ENCODE measurements at regions not wholly inside any gene's neighbourhood (a gene's known extent, or its start where the extent isn't known, plus 50 kb on each side); places are given as distances from the start of the nearest gene placed in this dataset.

DNA sequence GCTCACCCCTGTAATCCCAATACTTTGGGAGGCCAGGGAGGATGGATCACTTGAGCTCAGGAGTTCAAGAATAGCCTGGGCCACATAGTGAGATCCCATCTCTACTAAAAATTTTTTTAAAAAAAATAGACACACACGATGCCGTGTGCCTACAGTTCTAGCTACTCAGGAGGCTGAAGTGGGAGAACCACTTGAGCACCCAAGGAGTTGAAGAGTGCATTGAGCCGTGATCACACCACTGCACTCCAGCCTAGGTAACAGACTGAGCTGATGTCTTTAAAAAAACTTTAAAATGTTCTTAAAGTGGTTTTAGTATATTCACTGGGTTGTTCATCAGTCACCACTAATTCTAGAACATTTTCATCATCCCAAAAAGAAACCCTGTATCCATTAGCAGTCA lies 51.9 kb upstream of the RNF38 start:
- Histone ChIP-seq H3K27ac (ENCODE audit: low read length in 2 of 2) (no peak overlapping the region), H3K79me2 (ENCODE audit: control insufficient read depth, insufficient read depth, low read length) (peaks cover 94% of the 10 kb centered on the region), H3K27me3 (replicated peaks in 1 of 4; ENCODE audit: control extremely low read depth in 1 of 4, control insufficient read depth in 3 of 4, insufficient read depth in 4 of 4, low read length in 3 of 4) (no peaks in the 10 kb centered on the region), H3K4me3 (ENCODE audit: control extremely low read depth in 1 of 5, extremely low read depth in 1 of 5, insufficient read depth in 1 of 5, low read depth in 2 of 5, low read length in 4 of 5) (no peak overlapping the region), H4K20me1 (ENCODE audit: control insufficient read depth, insufficient read depth, low read length, poor library complexity, severe bottlenecking) (peaks cover 44% of the 10 kb centered on the region), H3K9ac (ENCODE audit: low read length) (no peak overlapping the region), H3K9me3 (ENCODE audit: control extremely low read depth in 1 of 3, control insufficient read depth in 2 of 3, insufficient read depth in 1 of 3, low read length in 2 of 3) (no peaks in the 10 kb centered on the region), H3K4me2 (replicated peaks; ENCODE audit: low read depth, low read length, poor library complexity, severe bottlenecking) (no peak overlapping the region), H3K4me1 (ENCODE audit: control insufficient read depth in 2 of 2, insufficient read depth in 2 of 2, low read length in 2 of 2) (no peaks in the 10 kb centered on the region), H2AFZ (ENCODE audit: insufficient read depth, low read depth, low read length, poor library complexity, severe bottlenecking) (no peak overlapping the region), H3K36me3 (replicated peaks in 1 of 2; ENCODE audit: control extremely low read depth in 1 of 2, control insufficient read depth in 1 of 2, extremely low read depth in 1 of 2, insufficient read depth in 2 of 2, low read length in 1 of 2) (peaks cover 1 to 3% of the 10 kb centered on the region in 2 experiments)
- DNase-seq, result no peak
- H3K27me3 Mint-ChIP-seq, result no peaks in the 10 kb centered on the region
- peaks cover 6% of the 10 kb centered on the region for H3K4me1 Mint-ChIP-seq
- ATAC-seq (ENCODE audit: low read depth), result no peak
- H3K4me3 Mint-ChIP-seq, result no peak overlapping the region
- intact Hi-C loops (cut with micrococcal nuclease), result no loop called here
- TF ChIP-seq, protein P1, sequence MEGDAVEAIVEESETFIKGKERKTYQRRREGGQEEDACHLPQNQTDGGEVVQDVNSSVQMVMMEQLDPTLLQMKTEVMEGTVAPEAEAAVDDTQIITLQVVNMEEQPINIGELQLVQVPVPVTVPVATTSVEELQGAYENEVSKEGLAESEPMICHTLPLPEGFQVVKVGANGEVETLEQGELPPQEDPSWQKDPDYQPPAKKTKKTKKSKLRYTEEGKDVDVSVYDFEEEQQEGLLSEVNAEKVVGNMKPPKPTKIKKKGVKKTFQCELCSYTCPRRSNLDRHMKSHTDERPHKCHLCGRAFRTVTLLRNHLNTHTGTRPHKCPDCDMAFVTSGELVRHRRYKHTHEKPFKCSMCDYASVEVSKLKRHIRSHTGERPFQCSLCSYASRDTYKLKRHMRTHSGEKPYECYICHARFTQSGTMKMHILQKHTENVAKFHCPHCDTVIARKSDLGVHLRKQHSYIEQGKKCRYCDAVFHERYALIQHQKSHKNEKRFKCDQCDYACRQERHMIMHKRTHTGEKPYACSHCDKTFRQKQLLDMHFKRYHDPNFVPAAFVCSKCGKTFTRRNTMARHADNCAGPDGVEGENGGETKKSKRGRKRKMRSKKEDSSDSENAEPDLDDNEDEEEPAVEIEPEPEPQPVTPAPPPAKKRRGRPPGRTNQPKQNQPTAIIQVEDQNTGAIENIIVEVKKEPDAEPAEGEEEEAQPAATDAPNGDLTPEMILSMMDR (IDR thresholded peaks at IDR 0.05), result no peak
- TF ChIP-seq EZH2 (IDR thresholded peaks at IDR 0.05; ENCODE audit: borderline replicate concordance, insufficient read depth, low read depth, low read length, poor library complexity, severe bottlenecking), result no peak
- H3K27ac Mint-ChIP-seq, result no peak overlapping the region
- POLR2A ChIA-PET, result no interaction called here
- WGBS (ENCODE audit: insufficient coverage), result 100% methylated on average over 2 of the region's 3 CpGs
- no peaks in the 10 kb centered on the region for H3K9me3 Mint-ChIP-seq (ENCODE audit: insufficient read depth)
- CTCF ChIA-PET, result interaction anchor here (1.0 to 1.9 kb wide), 5 partner anchors 13 to 104 kb away, joined by 3 to 4 read pairs (median 4); no protein-coding TSS in a partner anchor

DNA sequence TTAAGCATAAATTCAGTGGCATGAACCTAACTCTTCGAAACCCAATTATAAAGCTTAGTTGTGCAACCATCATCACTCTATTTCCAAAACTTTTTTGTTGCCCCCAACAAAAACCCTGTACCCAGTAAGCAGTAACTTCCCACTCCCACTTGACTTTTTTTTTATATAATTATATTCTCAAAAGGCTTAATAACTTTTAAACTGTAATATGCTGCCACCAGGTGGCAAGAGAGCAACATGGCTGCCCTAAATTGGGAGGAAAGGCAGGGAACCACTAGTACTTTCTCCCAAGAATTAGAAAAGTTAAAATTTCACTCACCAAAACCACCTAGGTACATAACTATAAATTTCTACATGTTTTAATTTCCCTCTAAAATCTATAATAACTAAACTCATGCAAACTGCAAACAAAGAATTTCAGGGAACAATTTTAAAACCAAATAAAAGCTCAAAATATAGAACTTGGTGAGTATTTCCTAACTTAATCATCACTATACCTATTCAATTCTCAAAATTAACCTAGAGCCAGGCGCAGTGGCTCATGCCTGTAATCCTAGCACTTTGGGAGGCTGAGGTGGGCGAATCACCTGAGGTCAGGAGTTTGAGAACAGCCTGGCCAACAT lies 50.2 kb upstream of the RNF38 start:
- peaks cover 48% of the 10 kb centered on the region for H4K20me1 ChIP-seq (ENCODE audit: control insufficient read depth, insufficient read depth, low read length, poor library complexity, severe bottlenecking)
- 100% methylated on average over 1 of the region's 3 CpGs for WGBS (ENCODE audit: insufficient coverage)
- H3K4me3 ChIP-seq (ENCODE audit: control extremely low read depth in 1 of 5, extremely low read depth in 1 of 5, insufficient read depth in 1 of 5, low read depth in 2 of 5, low read length in 4 of 5), result no peak overlapping the region

More for the DNA sequence above, 50.2 kb upstream of the RNF38 start:
- Histone ChIP-seq H3K4me2 (replicated peaks; ENCODE audit: low read depth, low read length, poor library complexity, severe bottlenecking) (no peak overlapping the region), H2AFZ (ENCODE audit: insufficient read depth, low read depth, low read length, poor library complexity, severe bottlenecking) (no peak overlapping the region), H3K4me1 (ENCODE audit: control insufficient read depth in 2 of 2, insufficient read depth in 2 of 2, low read length in 2 of 2) (no peaks in the 10 kb centered on the region), H3K36me3 (replicated peaks in 1 of 2; ENCODE audit: control extremely low read depth in 1 of 2, control insufficient read depth in 1 of 2, extremely low read depth in 1 of 2, insufficient read depth in 2 of 2, low read length in 1 of 2) (peaks cover under 1 to 10% of the 10 kb centered on the region in 2 experiments), H3K9me3 (ENCODE audit: control extremely low read depth in 1 of 3, control insufficient read depth in 2 of 3, insufficient read depth in 1 of 3, low read length in 2 of 3) (no peaks in the 10 kb centered on the region), H3K79me2 (ENCODE audit: control insufficient read depth, insufficient read depth, low read length) (peaks cover 94% of the 10 kb centered on the region), H3K27me3 (replicated peaks in 1 of 4; ENCODE audit: control extremely low read depth in 1 of 4, control insufficient read depth in 3 of 4, insufficient read depth in 4 of 4, low read length in 3 of 4) (no peaks in the 10 kb centered on the region), H3K27ac (ENCODE audit: low read length in 2 of 2) (no peak overlapping the region), H3K9ac (ENCODE audit: low read length) (no peak overlapping the region)
- no peak overlapping the region for H3K4me3 Mint-ChIP-seq
- H3K27me3 Mint-ChIP-seq, result no peaks in the 10 kb centered on the region
- ChIA-PET POLR2A (no interaction called here), CTCF (interaction anchor here (0.7 to 2.4 kb wide), 10 partner anchors 11 to 106 kb away, joined by 3 to 28 read pairs (median 4); no protein-coding TSS in a partner anchor)
- no peaks in the 10 kb centered on the region for H3K9me3 Mint-ChIP-seq (ENCODE audit: insufficient read depth)
- H3K27ac Mint-ChIP-seq, result no peak overlapping the region
- TF ChIP-seq, protein P1 (IDR thresholded peaks at IDR 0.05), result peak; percentile 75
- no peak for TF ChIP-seq EZH2 (IDR thresholded peaks at IDR 0.05; ENCODE audit: borderline replicate concordance, insufficient read depth, low read depth, low read length, poor library complexity, severe bottlenecking)
- DNase-seq (peak; percentile 40), ATAC-seq (ENCODE audit: low read depth) (no peak)
- H3K4me1 Mint-ChIP-seq, result peaks cover 8% of the 10 kb centered on the region
- intact Hi-C loops (cut with micrococcal nuclease), result loop anchor here (1.0 kb wide), 2 partner anchors 43 to 106 kb away; no protein-coding TSS in a partner anchor
